ENCODE measurements at regions not wholly inside any gene's neighbourhood (a gene's known extent, or its start where the extent isn't known, plus 50 kb on each side); places are given as distances from the start of the nearest gene placed in this dataset.
"Not testable (repeated sequence)": the region's sequence is repeated elsewhere in the genome, so short reads cannot be mapped to it uniquely, and the experiment has no call there.

- not testable (repeated sequence) for TF ChIP-seq POLR2A (IDR thresholded peaks at IDR 0.05; ENCODE audit: low read depth, low read length); TAF1 (IDR thresholded peaks at IDR 0.05; ENCODE audit: borderline replicate concordance, low read depth, low read length)
Measured at GRCh38 chr16:29340779-29341438, 65.6 kb downstream of the NPIPB11 start.

Measured in GM12892 (cell line).